K562 (cell line): ENCODE measurements at regions not wholly inside any gene's neighbourhood (a gene's known extent, or its start where the extent isn't known, plus 50 kb on each side); places are given as distances from the start of the nearest gene placed in this dataset.

Experiments
- ATAC-seq: fragments of 200-7000 bp; cut with Tn5 transposase; 3 replicates; pipeline ENCODE4 v1.9.1; 2020; ENCODE audit warnings: moderate library complexity
- BruUV-seq: library from RNA; stranded (reverse); fragments of 400-500 nt; replicated peaks from 2 replicates; lab custom pipeline; 2021; lab: Mats Ljungman, UMichigan
- CTCF ChIA-PET: fragments of 300-600 bp; formaldehyde crosslinking; extraction: SDS; loops from one replicate; lab custom pipeline; 2021; ENCODE audit warnings: low intra/inter-chr PET ratio; lab: Yijun Ruan, JAX
- POLR2A ChIA-PET: fragments of 300-600, 350-650 bp; sonication (Branson Sonifier 250); formaldehyde crosslinking; extraction: SDS; loops from one replicate; lab custom pipeline; 2021; ENCODE audit warnings: antibody characterized with exemption, inconsistent platforms; lab: Yijun Ruan, JAX
- DNase-seq, 4 experiments: peaks; one replicate each; pipeline versions ENCODE4 v3.0.0 to v3.0.0-alpha.2; 2011 to 2018; ENCODE audit warnings: low spot score in 3 of 4, mixed read lengths in 3 of 4; ENCODE audit errors: extremely low read depth in 1 of 4
- FAIRE-seq: peaks from 2 replicates; lab custom pipeline; 2011; peaks lifted over from hg19 to GRCh38; lab: Jason Lieb, UNC
- H2AFZ ChIP-seq: 2 replicates; pipeline ENCODE4 v1.6.0; 2011; ENCODE audit warnings: low read depth, low read length, control low read depth, inconsistent platforms
- H3K27ac ChIP-seq: fragments of 200-600 bp; 3 replicates; pipeline ENCODE4 v1.8.0; 2011; ENCODE audit warnings: low read depth, mild to moderate bottlenecking, control low read depth, inconsistent platforms, low read length, moderate library complexity, mixed read lengths; ENCODE audit errors: extremely low read depth
- H3K27me3 ChIP-seq, 2 experiments: fragments of 300-600 bp in 1 of 2; 2 replicates in 1 of 2; 3 replicates in 1 of 2; pipeline versions ENCODE4 v1.6.0 to v1.8.0; 2011; ENCODE audit warnings: inconsistent platforms in 2 of 2, low read length in 2 of 2, mild to moderate bottlenecking in 1 of 2, mixed read lengths in 1 of 2, moderate library complexity in 1 of 2; ENCODE audit not compliant: control insufficient read depth in 2 of 2, insufficient read depth in 2 of 2
- H3K36me3 ChIP-seq: fragments of 300-600 bp; 3 replicates; pipeline ENCODE4 v1.8.0; 2011; ENCODE audit warnings: mild to moderate bottlenecking, low read length, inconsistent platforms; ENCODE audit not compliant: control insufficient read depth, insufficient read depth
- H3K4me1 ChIP-seq, 2 experiments: fragments of 200-600 bp in 1 of 2; replicated peaks in 1 of 2; 2 replicates in 1 of 2; 3 replicates in 1 of 2; pipeline versions ENCODE4 v1.5.1 to v1.8.0; 2011; ENCODE audit warnings: inconsistent platforms in 2 of 2, low read length in 2 of 2, mild to moderate bottlenecking in 1 of 2, mixed read lengths in 1 of 2, moderate library complexity in 1 of 2; ENCODE audit not compliant: control insufficient read depth in 2 of 2, insufficient read depth in 2 of 2
- H3K4me2 ChIP-seq: 2 replicates; pipeline ENCODE4 v1.6.1; 2011; ENCODE audit warnings: low read length, control low read depth, inconsistent platforms, mixed read lengths; ENCODE audit not compliant: insufficient read depth
- H3K4me3 ChIP-seq: fragments of 200-600 bp; sonication (generic), shearing (Covaris generic); 2 replicates; pipeline ENCODE4 v1.5.1; 2016; ENCODE audit warnings: control low read depth, inconsistent platforms
- H3K79me2 ChIP-seq: fragments of 200-600 bp; 3 replicates; pipeline ENCODE4 v1.8.0; 2011; ENCODE audit warnings: low read length, inconsistent platforms; ENCODE audit not compliant: control insufficient read depth, insufficient read depth
- H3K9ac ChIP-seq, 2 experiments: 2 replicates each; pipeline versions ENCODE4 v1.6.0 to v1.6.1; 2011; ENCODE audit warnings: low read depth in 2 of 2, low read length in 2 of 2, control low read depth in 1 of 2, inconsistent platforms in 1 of 2, mild to moderate bottlenecking in 1 of 2, mixed read lengths in 1 of 2; ENCODE audit not compliant: insufficient read depth in 1 of 2
- H3K9me1 ChIP-seq: one replicate; pipeline ENCODE4 v1.6.0; 2011; ENCODE audit warnings: inconsistent platforms, mild to moderate bottlenecking, low read length, moderate library complexity; ENCODE audit not compliant: control insufficient read depth, insufficient read depth
- H3K9me3 ChIP-seq: replicated peaks from 2 replicates; pipeline ENCODE4 v1.5.1; 2011; ENCODE audit warnings: low read depth, low read length, inconsistent platforms; ENCODE audit not compliant: control insufficient read depth, insufficient read depth
- H4K20me1 ChIP-seq: replicated peaks from 2 replicates; pipeline ENCODE4 v1.6.1; 2011; ENCODE audit warnings: low read length, inconsistent platforms, mixed read lengths; ENCODE audit not compliant: control insufficient read depth, insufficient read depth
- ARID1B ChIP-seq: fragments of 450-650 bp; IDR thresholded peaks from 2 replicates; pipeline ENCODE4 v1.6.1; 2016; ENCODE audit warnings: antibody characterized with exemption, mild to moderate bottlenecking, inconsistent platforms
- CTBP1 ChIP-seq: fragments of 450-650 bp; IDR thresholded peaks from 2 replicates; pipeline ENCODE4 v1.6.1; 2016; ENCODE audit warnings: borderline replicate concordance
- ESRRB ChIP-seq: fragments of 250-450 bp; sonication (Bioruptor Pico); IDR thresholded peaks from 2 replicates; pipeline ENCODE4 v1.5.0; 2020; ENCODE audit warnings: mild to moderate bottlenecking, moderate library complexity, borderline replicate concordance
- ETV1 ChIP-seq: fragments of 450-650 bp; conservative IDR thresholded peaks from 2 replicates; pipeline ENCODE4 v1.6.1; 2016; ENCODE audit warnings: missing genetic modification characterization, control low read depth, low read depth, missing compliant biosample characterization
- HDAC2 ChIP-seq: fragments of 450-650 bp; IDR thresholded peaks from 2 replicates; pipeline ENCODE4 v1.6.1; 2016; ENCODE audit warnings: mild to moderate bottlenecking
- MLLT1 ChIP-seq, 2 experiments: fragments of 450-650 bp; IDR thresholded peaks; 2 replicates each; pipeline ENCODE4 v1.6.1; 2016
- RERE ChIP-seq: sonication (generic); formaldehyde crosslinking; IDR thresholded peaks from 2 replicates; pipeline ENCODE4 v1.8.0; 2023; ENCODE audit warnings: missing genetic modification reagents, mild to moderate bottlenecking, borderline replicate concordance
- SP1 ChIP-seq: sonication (generic); formaldehyde crosslinking; IDR thresholded peaks from 2 replicates; pipeline ENCODE4 v1.8.1; 2022; ENCODE audit warnings: mild to moderate bottlenecking, missing genetic modification reagents
- ZEB2 ChIP-seq: fragments of 450-650 bp; IDR thresholded peaks from 2 replicates; pipeline ENCODE4 v1.6.1; 2016
- ZNF134 ChIP-seq: fragments of 250-450 bp; sonication (Bioruptor Pico); conservative IDR thresholded peaks from 2 replicates; pipeline ENCODE4 v1.4.0; 2020
- ZNF165 ChIP-seq: fragments of 250-450 bp; sonication (Bioruptor Pico); IDR thresholded peaks from 2 replicates; pipeline ENCODE4 v1.4.0; 2020; ENCODE audit warnings: borderline replicate concordance
- ZNF232 ChIP-seq: sonication (generic); formaldehyde crosslinking; IDR thresholded peaks from 2 replicates; pipeline ENCODE4 v1.8.0; 2022; ENCODE audit warnings: mild to moderate bottlenecking, missing genetic modification reagents
- ZNF354B ChIP-seq: fragments of 250-450 bp; sonication (Bioruptor Pico); IDR thresholded peaks from 2 replicates; pipeline ENCODE4 v1.4.0; 2020
- WGBS: fragments of 100-300 bp; shearing (Covaris generic); methylation state at CpG from one replicate; pipeline ENCODE4 v1.1.6; 2016; ENCODE audit warnings: low coverage, mixed read lengths; ENCODE audit not compliant: insufficient coverage; ENCODE audit errors: missing lambda C conversion rate; 5-methylcytosine and 5-hydroxymethylcytosine counted together
- in situ Hi-C: fragments of 300-500 bp; cut with MboI; formaldehyde crosslinking; loops from 4 replicates; pipeline ENCODE4 v1.15.0; 2018; ENCODE audit warnings: inconsistent platforms, mixed read lengths
- intact Hi-C: fragments of 100-400 bp; cut with micrococcal nuclease; formaldehyde crosslinking; loops from 2 replicates; pipeline ENCODE4 v1.14.2; 2022
- TF ChIP-seq, protein P1 (sequence below): sonication (generic); formaldehyde crosslinking; IDR thresholded peaks from 2 replicates; pipeline ENCODE4 v1.8.0; 2022; ENCODE audit warnings: mild to moderate bottlenecking, low read depth, missing genetic modification reagents

GRCh38 chr3:72231439-72232196, 446.7 kb upstream of the PROK2 start (continued):
- TF ChIP-seq HDAC2 = peak; percentile 46; the same call in 1 of the 2 replicates
- TF ChIP-seq CTBP1 = peak; percentile 64; the same call in 1 of the 2 replicates
- peak; percentile 55 for TF ChIP-seq ARID1B
- TF ChIP-seq SP1 (CRISPR knock-in tag) = no peak
- TF ChIP-seq ZNF165 = no peak
- TF ChIP-seq, protein P1, sequence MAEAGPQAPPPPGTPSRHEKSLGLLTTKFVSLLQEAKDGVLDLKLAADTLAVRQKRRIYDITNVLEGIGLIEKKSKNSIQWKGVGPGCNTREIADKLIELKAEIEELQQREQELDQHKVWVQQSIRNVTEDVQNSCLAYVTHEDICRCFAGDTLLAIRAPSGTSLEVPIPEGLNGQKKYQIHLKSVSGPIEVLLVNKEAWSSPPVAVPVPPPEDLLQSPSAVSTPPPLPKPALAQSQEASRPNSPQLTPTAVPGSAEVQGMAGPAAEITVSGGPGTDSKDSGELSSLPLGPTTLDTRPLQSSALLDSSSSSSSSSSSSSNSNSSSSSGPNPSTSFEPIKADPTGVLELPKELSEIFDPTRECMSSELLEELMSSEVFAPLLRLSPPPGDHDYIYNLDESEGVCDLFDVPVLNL (CRISPR knock-in tag) = no peak
- TF ChIP-seq ZEB2 = peak; percentile 78
- TF ChIP-seq, all 486 proteins: peak for 19

DNA sequence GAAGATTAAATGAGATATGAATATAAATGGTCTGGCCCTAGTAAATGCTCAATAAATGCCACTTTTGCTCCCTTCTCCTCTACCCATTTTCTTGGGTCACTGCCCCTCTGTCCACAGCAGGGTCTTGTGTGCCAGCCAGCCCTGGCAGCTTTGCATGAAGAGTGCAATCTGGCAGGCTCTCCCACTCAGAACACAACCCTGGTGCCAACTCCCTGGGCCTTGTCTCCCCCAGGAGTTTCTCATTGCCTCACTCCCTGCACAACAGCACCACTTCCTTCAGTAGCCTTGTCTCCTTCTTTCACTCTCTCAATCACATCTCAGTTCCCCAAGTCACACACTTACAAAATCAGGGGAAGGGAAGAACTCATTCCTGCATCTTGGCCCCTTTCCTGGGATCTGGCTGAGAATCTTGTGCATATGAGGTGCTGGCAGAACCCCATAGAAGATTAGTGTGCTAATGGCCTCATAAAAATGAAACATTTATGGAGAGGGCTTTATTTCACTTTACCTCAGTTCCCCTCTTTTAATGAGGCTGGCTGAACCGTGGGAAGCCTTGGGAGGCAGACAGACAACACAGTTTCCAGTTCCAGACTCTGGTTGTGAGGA, 445.9 kb upstream of the PROK2 start:
- Histone ChIP-seq H3K27me3 (no peaks in the 10 kb centered on the region), H3K79me2 (no peaks in the 10 kb centered on the region), H3K4me3 (no peak overlapping the region), H3K27ac (no peak overlapping the region), H3K9me1 (no peaks in the 10 kb centered on the region), H3K9ac (no peak overlapping the region), H3K4me2 (no peak overlapping the region), H3K36me3 (no peaks in the 10 kb centered on the region), H2AFZ (no peak overlapping the region), H3K4me1 (peaks cover 0 to 15% of the 10 kb centered on the region in 2 experiments; a peak in 3 of 5 replicates), H4K20me1 (no peaks in the 10 kb centered on the region), H3K9me3 (no peaks in the 10 kb centered on the region)
- CTCF ChIA-PET = no interaction called here
- in situ Hi-C loops = no loop called here
- BruUV-seq = no TSS peak
- WGBS = 17% methylated on average over 1 of the region's 1 CpG
- POLR2A ChIA-PET = no interaction called here
- DNase-seq = no peak
- FAIRE-seq = no peak
- ATAC-seq = no peak
- intact Hi-C loops = no loop called here
- TF ChIP-seq ZNF134 (CRISPR knock-in tag) = no peak
- TF ChIP-seq RERE (CRISPR knock-in tag) = no peak
- no peak for TF ChIP-seq ZNF232 (CRISPR knock-in tag)
- TF ChIP-seq ZNF354B (CRISPR knock-in tag) = no peak
- no peak for TF ChIP-seq ETV1
- no peak for TF ChIP-seq MLLT1 (IDR thresholded peaks at IDR 0.05)
- no peak for TF ChIP-seq ESRRB (CRISPR knock-in tag)
